GM23338 (cell line): ENCODE measurements at regions not wholly inside any gene's neighbourhood (a gene's known extent, or its start where the extent isn't known, plus 50 kb on each side); places are given as distances from the start of the nearest gene placed in this dataset.
A peak's percentile ranks its signal among the peaks of the same experiment; 100 is the strongest.

Experiments
- ATAC-seq: fragments of 200-7000 bp; cut with Tn5 transposase; 3 replicates; pipeline ENCODE4 v1.9.1; 2020
- DNase-seq: peaks from one replicate; pipeline ENCODE4 v3.0.0-alpha.2; 2015; ENCODE audit warnings: low spot score
- H2AFZ ChIP-seq: fragments of 200-600 bp; sonication (generic); 2 replicates; pipeline ENCODE4 v1.8.0; 2016; ENCODE audit warnings: antibody characterized with exemption, mild to moderate bottlenecking, moderate library complexity
- H3F3A ChIP-seq: fragments of 200-600 bp; sonication (generic); replicated peaks from 2 replicates; pipeline ENCODE4 v1.8.0; 2017; ENCODE audit warnings: antibody characterized with exemption, mixed run types, low read depth
- H3K27ac ChIP-seq: fragments of 200-600 bp; sonication (generic); 2 replicates; pipeline ENCODE4 v1.6.1; 2016; ENCODE audit warnings: low read depth
- H3K27me3 ChIP-seq: fragments of 200-600 bp; sonication (generic); 2 replicates; pipeline ENCODE4 v1.8.0; 2016; ENCODE audit warnings: mild to moderate bottlenecking, mixed run types, moderate library complexity; ENCODE audit not compliant: insufficient read depth
- H3K36me3 ChIP-seq: fragments of 200-600 bp; sonication (generic); 2 replicates; pipeline ENCODE4 v1.8.0; 2016; ENCODE audit warnings: mild to moderate bottlenecking; ENCODE audit not compliant: insufficient read depth
- H3K4me1 ChIP-seq: fragments of 200-600 bp; sonication (generic); 2 replicates; pipeline ENCODE4 v1.8.0; 2016; ENCODE audit warnings: mild to moderate bottlenecking, moderate library complexity; ENCODE audit not compliant: insufficient read depth
- H3K4me2 ChIP-seq: fragments of 200-600 bp; sonication (generic); 2 replicates; pipeline ENCODE4 v1.7.1; 2017; ENCODE audit warnings: mixed run types
- H3K4me3 ChIP-seq: fragments of 200-600 bp; sonication (generic); 2 replicates; pipeline ENCODE4 v1.6.1; 2016; ENCODE audit warnings: mixed run types
- H3K79me2 ChIP-seq: fragments of 200-600 bp; sonication (generic); replicated peaks from 2 replicates; pipeline ENCODE4 v1.8.0; 2017; ENCODE audit warnings: mild to moderate bottlenecking; ENCODE audit not compliant: insufficient read depth
- H3K9me2 ChIP-seq: fragments of 200-600 bp; sonication (generic); 2 replicates; pipeline ENCODE4 v1.8.0; 2017; ENCODE audit not compliant: insufficient read depth
- H4K20me1 ChIP-seq: fragments of 200-600 bp; sonication (generic); replicated peaks from 2 replicates; pipeline ENCODE4 v1.8.0; 2017; ENCODE audit warnings: mild to moderate bottlenecking; ENCODE audit not compliant: insufficient read depth
- H3K27ac Mint-ChIP-seq: 2 replicates; pipeline ENCODE4 v1.8.0; 2020; ENCODE audit warnings: inconsistent platforms, mild to moderate bottlenecking, moderate library complexity, mixed read lengths
- H3K27me3 Mint-ChIP-seq: 3 replicates; pipeline ENCODE4 v1.8.0; 2022; ENCODE audit warnings: low read depth, mild to moderate bottlenecking, moderate library complexity, mixed read lengths, inconsistent platforms; ENCODE audit not compliant: insufficient read depth, poor library complexity
- H3K36me3 Mint-ChIP-seq: 3 replicates; pipeline ENCODE4 v1.8.0; 2021; ENCODE audit warnings: low read depth, mild to moderate bottlenecking, inconsistent platforms, moderate library complexity, mixed read lengths
- H3K4me1 Mint-ChIP-seq: 3 replicates; pipeline ENCODE4 v1.8.0; 2020; ENCODE audit warnings: mild to moderate bottlenecking, inconsistent platforms, mixed read lengths
- H3K4me3 Mint-ChIP-seq: 3 replicates; pipeline ENCODE4 v1.8.0; 2021; ENCODE audit warnings: moderate library complexity, mild to moderate bottlenecking, inconsistent platforms, mixed read lengths
- H3K9me3 Mint-ChIP-seq: 3 replicates; pipeline ENCODE4 v1.8.0; 2020; ENCODE audit warnings: moderate library complexity, mild to moderate bottlenecking, inconsistent platforms, mixed read lengths
- CREB1 ChIP-seq: fragments of 250-450 bp; sonication (Bioruptor Pico); IDR thresholded peaks from 2 replicates; pipeline ENCODE4 v1.5.0; 2020; ENCODE audit warnings: low read depth, mild to moderate bottlenecking, moderate library complexity
- ETS1 ChIP-seq: IDR thresholded peaks from 2 replicates; pipeline ENCODE4 v1.6.1; 2016; ENCODE audit warnings: antibody characterized with exemption
- EZH2 ChIP-seq: fragments of 200-600 bp; sonication (generic); IDR thresholded peaks from one replicate; pipeline ENCODE4 v1.8.0; 2017; ENCODE audit warnings: antibody characterized with exemption, mild to moderate bottlenecking, low read depth; ENCODE audit not compliant: unreplicated experiment
- EZH2phosphoT487 ChIP-seq: fragments of 200-600 bp; sonication (generic); IDR thresholded peaks from one replicate; pipeline ENCODE4 v1.8.1; 2018; ENCODE audit warnings: antibody characterized with exemption; ENCODE audit not compliant: unreplicated experiment
- NANOG ChIP-seq: IDR thresholded peaks from 2 replicates; pipeline ENCODE4 v1.6.1; 2016; ENCODE audit warnings: antibody characterized with exemption, borderline replicate concordance
- POLR2AphosphoS5 ChIP-seq: IDR thresholded peaks from 2 replicates; pipeline ENCODE4 v1.6.1; 2016; ENCODE audit warnings: antibody characterized with exemption, low read depth
- REST ChIP-seq: IDR thresholded peaks from one replicate; pipeline ENCODE4 v1.6.1; 2018; ENCODE audit warnings: antibody characterized with exemption; ENCODE audit not compliant: unreplicated experiment
- STAT1 ChIP-seq: IDR thresholded peaks from one replicate; pipeline ENCODE4 v1.6.1; 2016; ENCODE audit warnings: antibody characterized with exemption; ENCODE audit not compliant: unreplicated experiment
- ZNF114 ChIP-seq: fragments of 250-450 bp; sonication (Bioruptor Pico); IDR thresholded peaks from 2 replicates; pipeline ENCODE4 v1.5.0; 2020; ENCODE audit warnings: mild to moderate bottlenecking, moderate library complexity
- ZNF331 ChIP-seq: fragments of 250-450 bp; sonication (Bioruptor Pico); IDR thresholded peaks from 2 replicates; pipeline ENCODE4 v1.5.0; 2020; ENCODE audit warnings: low read depth, mild to moderate bottlenecking, moderate library complexity
- ZNF462 ChIP-seq: fragments of 250-450 bp; sonication (Bioruptor Pico); IDR thresholded peaks from 2 replicates; pipeline ENCODE4 v1.5.0; 2020; ENCODE audit warnings: mild to moderate bottlenecking, moderate library complexity

- TF ChIP-seq ETS1 (no peak), ZNF331 (CRISPR knock-in tag) (no peak), CREB1 (CRISPR knock-in tag) (no peak), REST (no peak), EZH2 (no peak), NANOG (no peak)
Measured at GRCh38 chr3:163513149-163513657, 1565.1 kb downstream of the SI start (continued).

- 0 out of 2 replicates have a peak overlapping the region, but pooled peaks have one; percentile 14 for H2AFZ ChIP-seq
- H3K4me1 ChIP-seq: no peaks in the 10 kb centered on the region
- Mint-ChIP-seq H3K4me1 (no peaks in the 10 kb centered on the region), H3K4me3 (no peak overlapping the region), H3K27me3 (no peaks in the 10 kb centered on the region), H3K36me3 (no peaks in the 10 kb centered on the region), H3K9me3 (no peaks in the 10 kb centered on the region), H3K27ac (no peak overlapping the region)
- ATAC-seq (no peak), DNase-seq (no peak)
- H3K9me2 ChIP-seq: no peaks in the 10 kb centered on the region
- no peaks in the 10 kb centered on the region for H4K20me1 ChIP-seq
- H3K27me3 ChIP-seq: no peaks in the 10 kb centered on the region
- no peak overlapping the region for H3K4me2 ChIP-seq
- H3F3A ChIP-seq: no peaks in the 10 kb centered on the region
- no peak overlapping the region for H3K4me3 ChIP-seq
- H3K36me3 ChIP-seq: no peaks in the 10 kb centered on the region
- H3K27ac ChIP-seq: no peak overlapping the region
- H3K79me2 ChIP-seq: no peaks in the 10 kb centered on the region
- TF ChIP-seq POLR2AphosphoS5 (no peak), STAT1 (no peak), EZH2phosphoT487 (no peak), ZNF462 (no peak), CREB1 (CRISPR knock-in tag) (no peak), ZNF331 (CRISPR knock-in tag) (no peak), NANOG (no peak), REST (no peak), ZNF114 (no peak)
Measured at GRCh38 chr3:163508206-163508605, 1570.1 kb downstream of the SI start.
